ENCODE measurements at regions not wholly inside any gene's neighbourhood (a gene's known extent, or its start where the extent isn't known, plus 50 kb on each side); places are given as distances from the start of the nearest gene placed in this dataset.

DNA sequence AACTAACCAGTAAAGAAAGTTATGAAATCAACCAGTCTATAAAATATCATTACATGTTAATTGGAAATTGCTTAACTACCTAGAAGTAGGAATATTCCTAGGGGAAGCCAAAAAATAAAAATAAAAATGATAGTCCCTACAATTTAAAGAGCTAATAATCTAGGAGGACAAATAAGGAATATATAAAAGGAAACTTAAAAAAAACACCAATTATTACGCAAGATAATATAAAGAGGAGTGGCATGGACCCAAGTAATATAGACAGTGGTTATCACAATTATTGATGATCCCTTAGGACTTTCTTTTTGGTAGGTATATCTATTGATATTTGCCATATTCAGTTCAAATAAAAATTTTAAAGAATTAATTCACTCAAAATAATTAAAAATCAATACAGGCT is 498.7 kb downstream of the SOX5 start:
- TF ChIP-seq, protein P1, sequence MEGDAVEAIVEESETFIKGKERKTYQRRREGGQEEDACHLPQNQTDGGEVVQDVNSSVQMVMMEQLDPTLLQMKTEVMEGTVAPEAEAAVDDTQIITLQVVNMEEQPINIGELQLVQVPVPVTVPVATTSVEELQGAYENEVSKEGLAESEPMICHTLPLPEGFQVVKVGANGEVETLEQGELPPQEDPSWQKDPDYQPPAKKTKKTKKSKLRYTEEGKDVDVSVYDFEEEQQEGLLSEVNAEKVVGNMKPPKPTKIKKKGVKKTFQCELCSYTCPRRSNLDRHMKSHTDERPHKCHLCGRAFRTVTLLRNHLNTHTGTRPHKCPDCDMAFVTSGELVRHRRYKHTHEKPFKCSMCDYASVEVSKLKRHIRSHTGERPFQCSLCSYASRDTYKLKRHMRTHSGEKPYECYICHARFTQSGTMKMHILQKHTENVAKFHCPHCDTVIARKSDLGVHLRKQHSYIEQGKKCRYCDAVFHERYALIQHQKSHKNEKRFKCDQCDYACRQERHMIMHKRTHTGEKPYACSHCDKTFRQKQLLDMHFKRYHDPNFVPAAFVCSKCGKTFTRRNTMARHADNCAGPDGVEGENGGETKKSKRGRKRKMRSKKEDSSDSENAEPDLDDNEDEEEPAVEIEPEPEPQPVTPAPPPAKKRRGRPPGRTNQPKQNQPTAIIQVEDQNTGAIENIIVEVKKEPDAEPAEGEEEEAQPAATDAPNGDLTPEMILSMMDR (IDR thresholded peaks at IDR 0.05; ENCODE audit: low read depth, low read length, poor library complexity, severe bottlenecking) = no peak
- TF ChIP-seq EZH2phosphoT487 (IDR thresholded peaks at IDR 0.05; ENCODE audit: borderline replicate concordance, low read length) = no peak
